ENCODE measurements at regions not wholly inside any gene's neighbourhood (a gene's known extent, or its start where the extent isn't known, plus 50 kb on each side); places are given as distances from the start of the nearest gene placed in this dataset.
"Not testable (repeated sequence)": the region's sequence is repeated elsewhere in the genome, so short reads cannot be mapped to it uniquely, and the experiment has no call there.

DNA sequence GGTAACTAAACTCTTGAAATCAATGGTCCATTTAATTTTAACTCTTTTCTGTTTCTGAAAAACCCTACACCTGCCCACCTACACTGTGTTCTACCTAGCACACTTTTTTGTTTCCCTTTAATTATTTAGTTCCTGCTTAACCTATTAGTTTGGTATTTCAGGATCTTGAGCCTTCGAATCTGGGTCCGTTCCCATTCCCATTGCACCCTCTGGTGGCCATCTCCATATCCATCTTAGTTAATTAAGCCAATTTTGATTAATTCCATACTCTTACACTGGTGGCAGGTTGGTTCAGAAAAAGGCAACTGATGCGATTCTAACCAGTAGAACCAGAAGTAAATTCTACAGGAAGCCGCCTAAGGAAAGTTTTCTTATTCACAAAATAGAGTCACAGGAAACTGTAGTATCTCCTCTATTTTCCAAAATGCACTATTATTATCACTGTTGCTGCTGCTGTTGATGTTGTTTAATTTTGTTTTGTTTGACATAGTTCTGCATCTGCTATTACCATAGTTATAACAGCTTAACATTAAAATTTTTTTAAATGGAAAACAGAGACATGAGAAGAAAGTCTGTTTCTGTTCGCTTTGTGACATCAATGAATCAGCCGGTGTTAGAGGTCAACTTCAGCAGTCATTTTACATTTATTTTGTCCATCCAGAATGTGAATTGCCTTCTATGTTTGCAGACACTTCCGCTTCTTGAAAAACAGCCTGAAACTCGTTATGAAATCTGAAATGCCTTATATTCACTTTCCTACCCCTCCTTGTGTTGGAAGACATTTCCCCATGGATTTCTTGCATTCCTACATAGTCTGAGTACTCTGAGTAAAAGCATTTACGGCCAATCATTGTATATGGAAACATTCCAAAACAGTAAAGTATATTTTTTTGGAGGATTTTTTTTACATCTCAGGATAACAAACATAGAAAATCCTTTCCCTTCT, 115.5 kb upstream of the NCAM2 start:
- no peak for DNase-seq

DNA sequence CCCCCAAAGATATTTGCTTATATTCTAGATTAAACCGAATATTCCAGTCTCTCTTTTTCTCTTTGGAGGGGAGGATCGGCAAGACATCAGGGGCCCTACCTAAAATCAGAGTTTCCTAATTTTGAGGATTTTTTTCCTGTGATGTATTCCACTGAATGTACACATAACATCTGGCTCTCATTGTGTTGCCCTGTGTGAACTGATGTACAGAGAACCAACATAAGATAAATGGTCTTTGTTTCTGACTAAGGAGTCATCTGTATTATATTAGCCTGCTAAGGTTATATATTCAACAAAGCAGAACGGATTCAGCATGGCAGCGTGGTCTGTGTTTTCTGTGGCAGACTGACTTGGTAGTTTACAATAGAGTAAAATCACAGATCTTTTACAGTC, 114.8 kb upstream of the NCAM2 start:
- DNase-seq, result no peak

DNA sequence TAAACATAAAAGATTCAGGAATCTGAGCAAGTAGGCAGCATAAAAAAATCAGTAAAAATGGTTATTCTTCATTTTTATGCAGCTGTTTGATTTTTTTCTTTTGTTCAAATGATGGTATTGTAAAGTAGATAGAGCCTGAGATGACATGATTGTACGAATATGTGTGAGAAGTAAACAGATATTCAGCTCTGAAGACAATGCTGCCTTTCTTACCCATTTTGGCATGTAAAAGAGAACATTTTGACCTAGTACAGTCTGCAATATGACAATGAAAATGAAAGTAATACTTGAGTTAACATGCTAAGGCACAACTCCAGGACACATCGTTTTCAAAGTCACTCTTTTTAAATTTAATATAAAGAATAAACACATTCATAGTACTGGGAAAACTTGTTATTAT, 95.7 kb upstream of the NCAM2 start:
- DNase-seq, result no peak

DNA sequence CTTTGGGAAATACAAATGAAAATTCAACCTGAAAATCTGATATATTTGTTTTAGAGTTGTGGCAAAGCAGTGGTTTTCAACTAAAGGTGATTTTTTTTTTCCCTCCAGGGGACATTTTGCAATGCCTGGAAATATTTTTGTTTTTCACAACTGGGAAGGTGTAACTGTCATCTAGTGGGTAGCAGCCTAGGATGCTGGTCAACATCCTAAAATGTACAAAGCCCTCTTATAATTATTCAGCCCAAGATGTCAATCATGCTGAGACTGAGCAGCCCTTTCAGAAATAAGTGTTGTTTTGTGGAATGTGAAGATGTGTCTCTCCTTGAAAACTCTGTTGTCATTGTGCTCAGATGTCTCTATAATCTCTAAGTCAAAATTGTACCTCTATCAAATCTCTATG, 95.2 kb upstream of the NCAM2 start:
- no peak for DNase-seq

DNA sequence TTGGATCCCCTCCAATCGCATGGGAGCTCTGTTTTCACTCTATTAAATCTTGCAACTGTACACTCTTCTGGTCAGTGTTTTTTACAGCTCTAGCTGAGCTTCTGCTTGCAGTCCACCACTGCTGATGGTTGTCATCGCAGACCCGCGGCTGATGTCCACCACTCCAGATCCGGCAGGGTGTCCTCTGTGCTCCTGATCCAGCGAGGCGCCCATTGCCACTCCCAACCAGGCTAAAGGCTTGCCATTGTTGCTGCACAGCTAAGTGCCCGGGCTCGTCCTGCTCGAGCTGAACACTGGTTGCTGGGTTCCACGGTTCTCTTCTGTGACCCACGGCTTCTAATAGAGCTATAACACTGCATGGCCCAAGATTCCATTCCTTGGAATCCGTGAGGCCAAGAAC, 70.7 kb upstream of the NCAM2 start:
- not testable (repeated sequence) for DNase-seq

DNA sequence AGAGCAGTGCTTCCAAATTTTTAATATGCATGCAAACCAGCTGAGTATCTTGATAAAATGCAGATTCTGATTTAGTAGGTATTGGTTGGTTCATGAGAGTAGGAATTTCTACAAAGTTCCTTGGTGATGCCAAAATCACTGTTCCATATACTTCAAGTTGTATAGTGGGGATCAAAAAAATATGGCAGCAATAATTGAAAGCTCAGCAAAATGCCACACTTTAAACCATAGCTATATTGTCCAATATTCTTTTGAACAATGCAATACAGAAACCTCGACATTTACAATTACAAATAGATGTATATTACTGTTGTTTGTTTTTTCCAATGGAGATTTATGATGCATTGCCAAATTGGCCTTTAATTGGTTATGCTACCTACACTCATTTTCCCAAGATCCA, 55.7 kb upstream of the NCAM2 start:
- no peak for DNase-seq

DNA sequence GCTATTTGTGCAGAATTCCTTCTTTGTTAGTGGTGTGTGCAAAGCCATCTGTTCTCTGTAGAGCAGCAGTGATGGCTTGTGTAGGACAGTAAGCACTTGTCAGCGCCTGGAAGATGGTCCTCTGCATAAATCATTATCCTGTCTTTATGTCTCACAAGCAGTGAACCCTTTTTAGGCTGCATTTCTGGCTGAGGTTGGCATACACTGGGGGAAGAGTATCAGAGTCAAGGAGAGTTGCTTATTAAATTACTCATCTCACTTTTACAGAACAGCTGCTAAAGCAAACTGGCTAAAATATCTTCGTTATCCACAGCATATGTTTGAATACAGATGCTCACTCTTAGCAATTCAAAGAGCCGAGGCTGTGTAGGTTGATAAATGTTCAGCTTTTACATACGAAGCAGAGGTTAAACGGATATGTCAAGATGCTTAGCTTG, 54.6 kb upstream of the NCAM2 start:
- DNase-seq, result no peak

DNA sequence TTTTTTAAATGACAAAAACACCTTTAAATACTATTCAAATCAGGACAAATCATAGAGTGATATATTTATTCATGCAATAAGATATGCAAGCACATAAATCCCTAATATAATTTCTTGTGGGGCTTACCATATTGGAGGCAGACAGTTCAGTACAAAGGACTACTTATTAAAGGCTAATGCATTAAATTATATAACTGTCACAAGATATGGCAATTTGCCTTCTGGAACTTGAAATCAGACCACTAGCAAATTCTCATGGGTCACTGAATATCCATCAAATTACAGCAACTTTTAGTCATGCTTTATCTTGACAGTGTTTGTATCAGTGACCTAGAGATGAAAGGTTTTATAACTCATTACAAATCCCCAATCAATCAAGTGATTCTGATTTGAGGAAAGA, 54.1 kb upstream of the NCAM2 start:
- no peak for DNase-seq

DNA sequence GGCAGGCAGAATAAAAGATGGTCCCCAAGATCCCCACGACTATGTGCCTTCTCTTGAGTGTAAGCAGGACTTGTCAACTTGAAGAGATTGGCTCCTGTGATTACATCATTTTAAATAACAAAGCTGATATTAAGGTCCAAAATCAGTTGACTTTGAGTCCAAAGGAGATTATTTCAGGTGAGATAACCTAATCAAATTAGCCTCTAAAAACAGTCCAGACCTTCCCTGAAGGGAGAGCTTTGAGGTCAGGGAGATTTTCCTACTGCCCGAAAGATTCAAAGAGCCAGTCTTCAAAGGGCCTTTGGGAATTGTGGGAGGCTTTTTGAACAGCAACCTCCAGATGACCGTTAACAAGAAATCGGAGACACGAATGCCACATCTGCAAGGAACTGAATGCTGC, 51.5 kb upstream of the NCAM2 start:
- no peak for DNase-seq
